Activated B cell treated with CpG ODN at 0.5 μM for 24 hours (primary cell): ENCODE measurements at regions not wholly inside any gene's neighbourhood (a gene's known extent, or its start where the extent isn't known, plus 50 kb on each side); places are given as distances from the start of the nearest gene placed in this dataset.
"Not testable (repeated sequence)": the region's sequence is repeated elsewhere in the genome, so short reads cannot be mapped to it uniquely, and the experiment has no call there.

Experiments
- ATAC-seq: fragments of 200-7000 bp; cut with Tn5 transposase; one replicate; pipeline ENCODE4 v1.10.0; 2021; ENCODE audit warnings: low read depth, mild to moderate bottlenecking, moderate library complexity
- CTCF ChIA-PET: fragments of 350-600 bp; sonication (Branson Sonifier 250); formaldehyde crosslinking; loops from one replicate; lab custom pipeline; 2021; ENCODE audit warnings: antibody characterized with exemption; lab: Charles Lee
- POLR2A ChIA-PET: fragments of 350-600 bp; sonication (Branson Sonifier 250); formaldehyde crosslinking; loops from one replicate; lab custom pipeline; 2021; ENCODE audit warnings: antibody characterized with exemption; lab: Charles Lee
- DNase-seq: peaks from one replicate; pipeline ENCODE4 v3.0.0; 2022
- H3K27ac Mint-ChIP-seq: one replicate; pipeline ENCODE4 v1.8.0; 2020; ENCODE audit warnings: mixed read lengths
- H3K27me3 Mint-ChIP-seq: one replicate; pipeline ENCODE4 v1.8.0; 2021; ENCODE audit warnings: mixed read lengths
- H3K36me3 Mint-ChIP-seq: one replicate; pipeline ENCODE4 v1.8.0; 2021; ENCODE audit warnings: low read depth, mixed read lengths
- H3K4me1 Mint-ChIP-seq: one replicate; pipeline ENCODE4 v1.8.0; 2021; ENCODE audit warnings: mixed read lengths
- H3K4me3 Mint-ChIP-seq: one replicate; pipeline ENCODE4 v1.8.0; 2020; ENCODE audit warnings: mild to moderate bottlenecking, mixed read lengths
- H3K9me3 Mint-ChIP-seq: one replicate; pipeline ENCODE4 v1.8.0; 2020; ENCODE audit warnings: mixed read lengths
- intact Hi-C: fragments of 100-400 bp; cut with micrococcal nuclease; formaldehyde crosslinking; loops from one replicate; pipeline ENCODE4 v1.15.1; 2024
- TF ChIP-seq, protein P1 (sequence below): fragments of 200-600 bp; IDR thresholded peaks from one replicate; pipeline ENCODE4 v1.8.0; 2022; ENCODE audit warnings: antibody characterized with exemption, mild to moderate bottlenecking

DNA sequence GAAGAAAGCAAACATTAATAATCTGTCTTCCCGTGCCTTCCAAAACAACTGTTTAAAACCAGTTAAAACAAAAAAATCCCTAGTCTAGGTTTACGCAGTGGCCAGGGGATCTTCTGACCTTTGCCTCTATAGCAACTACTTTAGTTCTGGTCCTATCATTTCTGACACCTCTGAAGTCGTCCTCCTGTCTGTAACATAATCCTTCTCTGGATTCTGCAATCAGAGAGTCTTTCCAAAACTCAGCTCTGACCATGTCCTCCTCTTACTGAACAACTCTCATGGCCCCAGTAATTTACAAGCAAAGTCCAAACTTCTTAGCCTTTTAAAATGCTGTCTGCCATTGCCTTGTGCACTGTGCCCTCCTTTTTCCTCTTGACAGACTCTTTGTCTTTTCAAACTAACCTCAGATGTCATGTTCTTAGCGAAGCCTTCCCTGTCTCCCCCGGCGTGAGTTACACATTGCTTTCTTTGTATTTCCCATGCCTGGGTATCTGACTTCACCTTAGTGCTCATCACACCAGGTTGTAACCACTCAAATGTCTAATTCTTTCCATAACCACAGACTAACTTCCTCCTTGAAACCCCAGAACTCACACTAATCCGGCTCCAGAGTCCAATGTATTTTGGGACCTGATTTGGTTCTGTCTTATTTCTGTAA, 105.2 kb upstream of the BNIP2 start:
- no peaks in the 10 kb centered on the region for H3K9me3 Mint-ChIP-seq
- peaks cover 30% of the 10 kb centered on the region for H3K27me3 Mint-ChIP-seq
- DNase-seq (no peak), ATAC-seq (no peak)
- TF ChIP-seq, protein P1, sequence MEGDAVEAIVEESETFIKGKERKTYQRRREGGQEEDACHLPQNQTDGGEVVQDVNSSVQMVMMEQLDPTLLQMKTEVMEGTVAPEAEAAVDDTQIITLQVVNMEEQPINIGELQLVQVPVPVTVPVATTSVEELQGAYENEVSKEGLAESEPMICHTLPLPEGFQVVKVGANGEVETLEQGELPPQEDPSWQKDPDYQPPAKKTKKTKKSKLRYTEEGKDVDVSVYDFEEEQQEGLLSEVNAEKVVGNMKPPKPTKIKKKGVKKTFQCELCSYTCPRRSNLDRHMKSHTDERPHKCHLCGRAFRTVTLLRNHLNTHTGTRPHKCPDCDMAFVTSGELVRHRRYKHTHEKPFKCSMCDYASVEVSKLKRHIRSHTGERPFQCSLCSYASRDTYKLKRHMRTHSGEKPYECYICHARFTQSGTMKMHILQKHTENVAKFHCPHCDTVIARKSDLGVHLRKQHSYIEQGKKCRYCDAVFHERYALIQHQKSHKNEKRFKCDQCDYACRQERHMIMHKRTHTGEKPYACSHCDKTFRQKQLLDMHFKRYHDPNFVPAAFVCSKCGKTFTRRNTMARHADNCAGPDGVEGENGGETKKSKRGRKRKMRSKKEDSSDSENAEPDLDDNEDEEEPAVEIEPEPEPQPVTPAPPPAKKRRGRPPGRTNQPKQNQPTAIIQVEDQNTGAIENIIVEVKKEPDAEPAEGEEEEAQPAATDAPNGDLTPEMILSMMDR = no peak
- no peak overlapping the region for H3K27ac Mint-ChIP-seq
- POLR2A ChIA-PET = no interaction called here
- H3K4me1 Mint-ChIP-seq = peaks cover 2% of the 10 kb centered on the region
- CTCF ChIA-PET = no interaction called here
- intact Hi-C loops = no loop called here
- H3K36me3 Mint-ChIP-seq = no peaks in the 10 kb centered on the region
- no peak overlapping the region for H3K4me3 Mint-ChIP-seq

DNA sequence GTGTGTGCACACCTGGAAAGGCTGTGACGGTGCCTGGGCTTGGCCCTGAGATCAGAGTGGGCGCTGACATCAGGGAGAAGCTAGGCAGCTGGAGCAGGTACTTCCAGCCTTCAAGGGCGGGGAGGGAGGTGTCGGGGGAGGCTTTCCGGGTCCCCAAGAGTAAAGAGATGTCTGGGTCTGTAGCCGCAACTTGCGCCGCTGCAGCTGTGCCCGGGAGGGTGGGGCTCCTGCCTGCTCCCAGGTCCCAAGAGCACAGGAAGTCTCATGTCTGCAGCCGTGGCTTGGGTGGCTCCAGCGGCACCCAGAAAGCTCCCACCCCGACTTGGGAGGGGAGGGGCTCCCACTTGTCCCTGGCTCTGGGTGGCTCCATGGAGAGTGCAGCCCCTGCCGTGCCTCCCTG, 103.2 kb upstream of the BNIP2 start:
- Mint-ChIP-seq H3K27ac (no peak overlapping the region), H3K27me3 (peaks cover 19% of the 10 kb centered on the region), H3K4me1 (no peaks in the 10 kb centered on the region), H3K4me3 (no peak overlapping the region), H3K9me3 (no peaks in the 10 kb centered on the region), H3K36me3 (no peaks in the 10 kb centered on the region)
- intact Hi-C loops = no loop called here
- DNase-seq (no peak), ATAC-seq (no peak)
- CTCF ChIA-PET = no interaction called here
- POLR2A ChIA-PET = no interaction called here
- TF ChIP-seq, protein P1 = no peak

DNA sequence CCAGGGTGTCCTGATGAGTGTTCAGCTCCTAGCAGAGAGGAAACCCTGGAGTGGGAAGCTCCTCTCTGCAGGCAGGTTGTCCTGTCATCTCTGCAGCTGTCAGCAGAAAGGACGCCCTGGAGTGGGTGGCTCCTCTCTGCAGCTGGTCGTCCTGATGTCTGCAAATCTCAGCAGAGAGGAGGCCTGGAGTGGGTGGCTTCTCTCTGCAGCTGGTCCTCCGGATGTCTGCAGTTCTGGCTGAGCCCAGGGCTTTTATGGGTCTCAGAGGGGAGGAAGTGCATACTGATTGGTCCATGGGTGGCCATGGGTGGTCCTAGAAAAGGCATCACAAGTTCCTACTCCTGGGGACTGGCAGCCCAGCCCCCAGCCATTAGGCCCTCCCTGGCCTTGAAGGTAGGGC, 102.6 kb upstream of the BNIP2 start:
- Mint-ChIP-seq H3K36me3 (no peaks in the 10 kb centered on the region), H3K27ac (no peak overlapping the region), H3K4me1 (no peaks in the 10 kb centered on the region), H3K4me3 (no peak overlapping the region), H3K9me3 (no peaks in the 10 kb centered on the region), H3K27me3 (peaks cover 17% of the 10 kb centered on the region)
- TF ChIP-seq, protein P1 = no peak
- intact Hi-C loops = no loop called here
- ChIA-PET POLR2A (no interaction called here), CTCF (no interaction called here)
- ATAC-seq (no peak), DNase-seq (no peak)

DNA sequence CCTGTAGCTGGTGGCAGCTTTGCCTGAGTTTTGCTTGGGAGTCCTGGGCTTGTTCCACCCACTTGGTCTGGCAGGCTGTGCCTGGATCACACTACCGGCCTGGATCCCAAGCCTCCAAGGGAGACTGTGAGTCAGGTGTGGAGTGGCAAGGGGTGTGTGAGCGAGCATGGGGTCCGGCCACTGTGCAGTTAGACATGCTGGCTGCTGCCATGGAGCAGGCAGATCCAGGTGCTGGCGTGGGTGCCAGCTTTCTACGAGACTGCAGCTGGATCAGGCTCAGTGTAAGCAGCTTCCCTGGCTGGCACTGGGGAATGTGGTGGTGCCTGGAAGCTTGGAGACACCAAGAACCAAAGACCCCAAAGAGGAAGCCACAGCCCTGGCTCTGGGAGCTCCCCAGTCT, 102.0 kb upstream of the BNIP2 start:
- DNase-seq = no peak
- Mint-ChIP-seq H3K36me3 (no peaks in the 10 kb centered on the region), H3K9me3 (no peaks in the 10 kb centered on the region), H3K27me3 (peaks cover 16% of the 10 kb centered on the region), H3K27ac (no peak overlapping the region), H3K4me1 (no peaks in the 10 kb centered on the region), H3K4me3 (no peak overlapping the region)
- POLR2A ChIA-PET = no interaction called here
- intact Hi-C loops = no loop called here
- TF ChIP-seq, protein P1 = no peak
- CTCF ChIA-PET = no interaction called here
- no peak for ATAC-seq

DNA sequence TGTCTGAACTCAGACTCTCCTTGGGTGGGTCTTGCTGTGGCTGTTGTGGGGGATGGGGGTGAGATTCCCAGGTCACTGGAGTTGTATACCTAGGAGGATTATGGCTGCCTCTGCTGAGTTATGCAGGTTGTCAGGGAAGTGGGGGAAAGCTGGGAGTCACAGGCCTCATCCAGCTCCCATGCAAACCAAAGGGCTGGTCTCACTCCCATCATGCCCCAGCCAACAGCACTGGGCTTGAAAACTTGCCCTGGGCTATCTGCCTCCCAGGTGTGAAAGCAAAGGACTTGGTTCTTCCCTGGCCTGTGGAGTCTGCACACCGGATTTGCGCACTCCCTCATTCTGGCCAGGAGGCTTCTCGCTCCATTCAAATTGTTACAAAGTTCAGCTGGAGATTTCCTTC, 97.3 kb upstream of the BNIP2 start:
- H3K4me1 Mint-ChIP-seq, H3K4me3 Mint-ChIP-seq, intact Hi-C loops, ATAC-seq, H3K27ac Mint-ChIP-seq, H3K36me3 Mint-ChIP-seq, DNase-seq, POLR2A ChIA-PET, CTCF ChIA-PET, H3K9me3 Mint-ChIP-seq: not testable (repeated sequence)
- peaks cover 35% of the 10 kb centered on the region for H3K27me3 Mint-ChIP-seq

DNA sequence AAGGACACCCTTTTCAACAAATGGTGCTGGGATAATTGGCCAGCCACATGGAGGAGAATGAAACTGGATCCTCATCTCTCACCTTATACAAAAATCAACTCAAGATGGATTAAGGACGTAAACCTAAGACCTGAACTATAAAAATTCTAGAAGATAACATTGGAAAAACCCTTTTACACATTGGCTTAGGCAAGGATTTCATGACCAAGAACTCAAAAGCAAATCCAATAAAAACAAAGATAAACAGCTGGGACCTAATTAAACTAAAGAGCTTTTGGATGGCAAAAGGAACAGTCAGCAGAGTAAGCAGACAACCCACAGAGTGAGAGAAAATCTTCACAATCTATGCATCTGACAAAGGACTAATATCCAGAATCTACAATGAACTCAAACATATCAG, 96.9 kb upstream of the BNIP2 start:
- DNase-seq, H3K9me3 Mint-ChIP-seq, H3K4me3 Mint-ChIP-seq, intact Hi-C loops, POLR2A ChIA-PET, ATAC-seq, H3K27ac Mint-ChIP-seq, H3K4me1 Mint-ChIP-seq, CTCF ChIA-PET, H3K36me3 Mint-ChIP-seq: not testable (repeated sequence)
- peaks cover 35% of the 10 kb centered on the region for H3K27me3 Mint-ChIP-seq

DNA sequence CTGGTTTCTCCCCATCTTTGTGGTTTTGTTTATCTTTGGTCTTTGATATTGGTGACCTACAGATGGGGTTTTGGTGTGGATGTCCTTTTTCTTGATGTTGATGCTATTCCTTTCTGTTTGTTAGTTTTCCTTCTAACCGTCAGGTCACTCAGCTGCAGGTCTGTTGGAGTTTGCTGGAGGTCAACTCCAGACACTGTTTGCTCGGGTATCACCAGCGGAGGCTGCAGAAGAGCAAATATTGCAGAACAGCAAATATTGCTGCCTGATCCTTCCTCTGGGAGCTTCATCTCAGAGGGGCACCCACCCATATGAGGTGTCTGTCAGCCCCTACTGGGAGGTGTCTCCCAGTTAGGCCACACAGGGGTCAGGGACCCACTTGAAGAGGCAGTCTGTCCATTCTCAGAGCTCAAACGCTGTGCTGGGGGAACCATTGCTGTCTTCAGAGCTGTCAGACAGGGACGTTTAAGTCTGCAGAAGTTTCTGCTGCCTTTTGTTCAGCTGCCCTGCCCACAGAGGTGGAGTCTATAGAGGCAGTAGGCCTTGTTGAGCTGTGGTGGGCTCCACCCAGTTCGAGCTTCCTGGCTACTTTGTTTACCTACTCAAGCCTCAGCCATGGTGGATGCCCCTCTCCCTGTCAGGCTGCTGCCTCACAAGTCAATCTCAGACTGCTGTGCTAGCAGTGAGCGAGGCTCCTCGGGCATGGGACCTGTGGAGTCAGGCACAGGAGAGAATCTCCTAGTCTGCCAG, 94.8 kb upstream of the BNIP2 start:
- CTCF ChIA-PET, H3K36me3 Mint-ChIP-seq, H3K27ac Mint-ChIP-seq, ATAC-seq, DNase-seq, H3K4me1 Mint-ChIP-seq, H3K9me3 Mint-ChIP-seq, POLR2A ChIA-PET, H3K4me3 Mint-ChIP-seq, intact Hi-C loops: not testable (repeated sequence)
- peaks cover 37% of the 10 kb centered on the region for H3K27me3 Mint-ChIP-seq
